Type B pancreatic cell (in vitro differentiated cells): ENCODE measurements at regions not wholly inside any gene's neighbourhood (a gene's known extent, or its start where the extent isn't known, plus 50 kb on each side); places are given as distances from the start of the nearest gene placed in this dataset.

ENCODE experiments used
- DNase-seq: peaks from one replicate; pipeline ENCODE4 v3.0.0; 2021; ENCODE audit warnings: mixed read lengths; ENCODE audit not compliant: unreplicated experiment; ENCODE audit errors: extremely low spot score
- H3K27ac Mint-ChIP-seq: 2 replicates; pipeline ENCODE4 v1.8.0; 2021; ENCODE audit warnings: mild to moderate bottlenecking, mixed read lengths
- H3K27me3 Mint-ChIP-seq: 2 replicates; pipeline ENCODE4 v1.8.0; 2021; ENCODE audit warnings: mixed read lengths
- H3K36me3 Mint-ChIP-seq: 2 replicates; pipeline ENCODE4 v1.8.0; 2021; ENCODE audit warnings: mixed read lengths
- H3K4me1 Mint-ChIP-seq: one replicate; pipeline ENCODE4 v1.8.0; 2021; ENCODE audit warnings: mixed read lengths; ENCODE audit not compliant: unreplicated experiment
- H3K4me3 Mint-ChIP-seq: 2 replicates; pipeline ENCODE4 v1.8.0; 2021; ENCODE audit warnings: mild to moderate bottlenecking, mixed read lengths
- H3K9me3 Mint-ChIP-seq: 2 replicates; pipeline ENCODE4 v1.8.0; 2021; ENCODE audit warnings: mixed read lengths
- CTCF ChIP-seq: fragments of 200-600 bp; sonication (generic); conservative IDR thresholded peaks from 2 replicates; pipeline ENCODE4 v1.5.0; 2021; ENCODE audit warnings: antibody characterized with exemption, mild to moderate bottlenecking

GRCh38 chr4:36915717-36916116 lies 328.8 kb upstream of the NWD2 start:
- Mint-ChIP-seq H3K4me3 (no peak overlapping the region), H3K27ac (no peak overlapping the region), H3K4me1 (peaks cover 6% of the 10 kb centered on the region), H3K36me3 (no peaks in the 10 kb centered on the region), H3K27me3 (peaks cover 7% of the 10 kb centered on the region), H3K9me3 (no peaks in the 10 kb centered on the region)
- no peak for TF ChIP-seq CTCF
- no peak for DNase-seq

GRCh38 chr4:36917413-36917812 lies 327.1 kb upstream of the NWD2 start:
- H3K27ac Mint-ChIP-seq, result no peak overlapping the region
- H3K27me3 Mint-ChIP-seq, result peaks cover 7% of the 10 kb centered on the region
- peaks cover 6% of the 10 kb centered on the region for H3K4me1 Mint-ChIP-seq
- TF ChIP-seq CTCF, result no peak
- DNase-seq, result no peak
- H3K9me3 Mint-ChIP-seq, result no peaks in the 10 kb centered on the region
- H3K36me3 Mint-ChIP-seq, result no peaks in the 10 kb centered on the region
- H3K4me3 Mint-ChIP-seq, result no peak overlapping the region

GRCh38 chr4:36919721-36920120 lies 324.8 kb upstream of the NWD2 start:
- Mint-ChIP-seq H3K27me3 (no peaks in the 10 kb centered on the region), H3K9me3 (no peaks in the 10 kb centered on the region), H3K27ac (no peak overlapping the region), H3K4me3 (no peak overlapping the region), H3K36me3 (no peaks in the 10 kb centered on the region), H3K4me1 (no peaks in the 10 kb centered on the region)
- no peak for DNase-seq
- no peak for TF ChIP-seq CTCF

- H3K4me3 Mint-ChIP-seq, result no peak overlapping the region
- no peaks in the 10 kb centered on the region for H3K4me1 Mint-ChIP-seq
- H3K36me3 Mint-ChIP-seq, result no peaks in the 10 kb centered on the region
- no peaks in the 10 kb centered on the region for H3K27me3 Mint-ChIP-seq
- H3K27ac Mint-ChIP-seq, result no peak overlapping the region
- H3K9me3 Mint-ChIP-seq, result no peaks in the 10 kb centered on the region
- DNase-seq, result no peak
- no peak for TF ChIP-seq CTCF
Observed at GRCh38 chr4:36921476-36922216, 322.9 kb upstream of the NWD2 start.

- H3K27me3 Mint-ChIP-seq, result peaks cover 3% of the 10 kb centered on the region
- no peaks in the 10 kb centered on the region for H3K36me3 Mint-ChIP-seq
- DNase-seq, result no peak
- H3K27ac Mint-ChIP-seq, result no peak overlapping the region
- no peak overlapping the region for H3K4me3 Mint-ChIP-seq
- no peak for TF ChIP-seq CTCF
- H3K9me3 Mint-ChIP-seq, result no peaks in the 10 kb centered on the region
- no peaks in the 10 kb centered on the region for H3K4me1 Mint-ChIP-seq
Observed at GRCh38 chr4:36930562-36931111, 313.9 kb upstream of the NWD2 start.
